IPS DF 19.7 (cell line): ENCODE measurements at regions not wholly inside any gene's neighbourhood (a gene's known extent, or its start where the extent isn't known, plus 50 kb on each side); places are given as distances from the start of the nearest gene placed in this dataset.
"Not testable (repeated sequence)": the region's sequence is repeated elsewhere in the genome, so short reads cannot be mapped to it uniquely, and the experiment has no call there.

ENCODE experiments used
- DNase-seq: peaks from one replicate; pipeline ENCODE4 v3.0.0-alpha.2; 2013; ENCODE audit warnings: low read depth, low spot score

- no peak for DNase-seq
Measured at GRCh38 chr1:234960722-234961455, 167.7 kb downstream of the TOMM20 start.

DNA sequence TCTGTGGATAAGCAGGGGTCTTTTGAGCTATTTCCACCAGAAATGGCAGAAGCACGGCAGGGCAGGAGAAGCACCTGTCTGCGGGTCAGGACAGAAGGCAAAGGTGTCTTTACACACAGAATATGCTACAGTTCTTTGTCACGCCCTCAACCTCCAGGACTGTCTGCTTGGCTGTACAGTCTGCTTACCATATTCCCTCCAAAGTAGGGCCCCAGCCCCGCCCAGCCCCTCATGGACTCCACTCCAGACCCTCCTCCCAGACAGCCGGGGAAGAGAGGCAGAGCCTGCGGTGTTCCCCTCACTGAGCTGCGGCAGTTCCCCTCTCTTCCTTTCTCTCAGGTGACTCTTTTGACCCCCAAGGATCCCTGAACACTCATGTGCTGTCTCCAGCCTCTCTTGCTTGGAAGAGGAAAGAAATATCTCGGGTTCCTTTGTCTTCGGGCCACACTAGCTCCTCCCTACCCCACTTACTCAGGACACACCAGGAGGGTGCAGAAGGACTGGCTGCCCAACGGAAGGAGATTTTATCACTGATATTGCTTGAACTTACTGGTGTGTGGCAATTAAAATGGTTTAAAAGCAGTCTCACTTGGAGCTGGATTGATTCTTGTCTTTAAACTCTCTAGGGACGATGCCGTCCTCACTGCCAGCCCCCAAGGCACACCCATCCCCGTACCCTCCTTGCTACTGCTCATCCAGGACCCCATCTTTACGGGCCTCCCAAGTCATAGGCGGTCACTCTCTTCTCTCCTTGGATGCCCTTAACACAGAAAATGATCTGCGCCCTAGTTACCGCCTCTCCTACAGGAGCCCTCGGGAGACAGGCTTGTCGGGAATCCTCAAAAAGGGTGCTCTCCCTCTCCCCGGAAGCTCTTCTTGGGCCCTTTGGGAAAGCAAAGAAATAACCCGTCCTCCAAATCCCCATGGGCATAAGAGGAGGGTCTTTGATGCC is 169.7 kb downstream of the TOMM20 start:
- no peak for DNase-seq

- no peak for DNase-seq
Measured at GRCh38 chr1:234958066-234958705, 170.5 kb downstream of the TOMM20 start.

- DNase-seq: peak; percentile 82
Measured at GRCh38 chr1:234957330-234958065, 171.1 kb downstream of the TOMM20 start.

GRCh38 chr1:234956821-234957329 is 171.8 kb downstream of the TOMM20 start:
- DNase-seq: no peak

DNA sequence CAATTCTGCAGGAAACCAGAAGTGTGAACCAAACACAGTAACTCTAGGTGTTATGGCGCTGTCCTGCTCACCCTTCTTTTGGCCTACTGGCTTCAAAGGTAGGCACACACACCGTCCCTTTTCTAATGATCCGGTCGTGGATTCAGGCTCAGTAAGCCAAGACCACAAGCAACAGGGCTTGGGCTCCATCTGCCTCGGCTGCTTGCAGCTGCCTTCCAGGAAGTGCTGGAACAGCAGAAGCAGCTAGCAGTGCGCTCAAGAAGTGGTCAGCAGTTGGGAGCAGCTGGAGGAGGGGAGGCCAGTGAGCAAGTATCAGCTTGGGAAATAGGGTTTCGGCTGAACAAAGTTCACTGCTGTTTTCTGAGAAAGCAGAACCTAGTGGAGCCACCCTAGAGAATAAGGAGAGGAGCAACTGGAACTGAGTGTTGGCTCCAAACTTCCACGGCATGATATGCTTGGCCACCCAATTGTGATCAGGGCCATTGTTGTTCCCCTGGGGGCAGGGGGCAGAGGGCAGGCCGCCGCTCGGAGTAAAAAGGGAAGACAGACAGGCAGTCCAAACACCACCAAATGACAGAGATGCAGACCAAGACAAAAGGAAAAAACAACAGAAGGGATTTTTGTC is 173.4 kb downstream of the TOMM20 start:
- no peak for DNase-seq

DNA sequence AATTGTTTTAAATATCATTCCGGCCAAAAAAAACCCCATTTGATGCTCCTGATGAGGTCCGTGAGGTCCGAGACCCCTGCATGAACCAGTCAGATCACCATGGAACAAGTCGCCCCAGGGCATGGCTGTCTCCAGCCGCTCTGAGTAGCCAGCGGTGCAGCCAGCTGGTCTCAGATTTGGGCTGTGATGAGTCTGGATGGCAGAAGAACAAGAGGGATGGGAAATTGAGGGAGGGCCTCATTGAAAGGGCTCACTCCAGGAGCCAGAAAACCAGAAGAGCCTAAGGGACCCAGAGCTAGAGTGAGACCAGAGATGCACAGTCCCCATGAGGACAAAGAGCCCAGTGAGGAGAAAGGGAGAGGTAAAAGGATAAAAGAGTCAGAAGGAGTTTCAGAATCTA is 174.0 kb downstream of the TOMM20 start:
- no peak for DNase-seq

DNA sequence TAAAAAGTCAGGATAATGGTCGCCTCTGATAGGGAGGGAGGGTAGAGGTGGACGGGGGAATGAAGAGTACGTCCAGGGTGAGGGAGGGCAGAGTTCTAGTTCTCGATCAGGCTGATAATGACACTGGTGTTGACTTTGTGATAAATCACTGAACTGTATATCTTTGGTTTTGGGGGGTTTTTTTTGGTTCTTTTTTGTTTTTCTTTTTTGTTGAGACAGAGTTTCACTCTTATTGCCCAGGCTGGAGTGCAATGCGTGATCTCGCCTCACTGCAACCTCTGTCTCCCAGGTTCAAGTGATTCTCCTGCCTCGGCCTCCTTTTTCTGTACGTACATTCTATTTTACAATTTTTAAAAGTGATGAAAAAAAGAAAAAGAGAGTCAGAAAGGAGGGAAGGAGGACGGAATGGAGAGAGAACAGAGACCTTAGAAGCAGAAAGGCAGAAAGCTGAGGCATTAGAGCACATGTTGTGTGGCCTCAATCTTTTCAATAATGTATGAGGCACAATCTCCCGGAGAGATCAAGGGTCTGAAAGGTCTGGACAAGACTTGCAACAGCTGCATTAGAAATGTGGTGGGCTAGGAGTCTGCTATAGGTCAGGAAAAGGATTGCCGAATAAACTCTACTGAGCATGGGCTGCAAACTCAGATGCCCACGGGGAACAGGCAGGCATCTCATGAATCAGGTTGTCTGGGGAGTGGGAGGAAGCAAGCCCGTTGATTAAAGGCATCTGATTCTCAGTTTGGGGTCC is 174.8 kb downstream of the TOMM20 start:
- no peak for DNase-seq

- DNase-seq: no peak
Measured at GRCh38 chr1:234950598-234950997, 178.0 kb downstream of the TOMM20 start.

GRCh38 chr1:234949528-234949927 is 179.1 kb downstream of the TOMM20 start:
- not testable (repeated sequence) for DNase-seq

- no peak for DNase-seq
Measured at GRCh38 chr1:234944439-234945344, 183.9 kb downstream of the TOMM20 start.

- no peak for DNase-seq
Measured at GRCh38 chr1:234943836-234944402, 184.7 kb downstream of the TOMM20 start.

DNA sequence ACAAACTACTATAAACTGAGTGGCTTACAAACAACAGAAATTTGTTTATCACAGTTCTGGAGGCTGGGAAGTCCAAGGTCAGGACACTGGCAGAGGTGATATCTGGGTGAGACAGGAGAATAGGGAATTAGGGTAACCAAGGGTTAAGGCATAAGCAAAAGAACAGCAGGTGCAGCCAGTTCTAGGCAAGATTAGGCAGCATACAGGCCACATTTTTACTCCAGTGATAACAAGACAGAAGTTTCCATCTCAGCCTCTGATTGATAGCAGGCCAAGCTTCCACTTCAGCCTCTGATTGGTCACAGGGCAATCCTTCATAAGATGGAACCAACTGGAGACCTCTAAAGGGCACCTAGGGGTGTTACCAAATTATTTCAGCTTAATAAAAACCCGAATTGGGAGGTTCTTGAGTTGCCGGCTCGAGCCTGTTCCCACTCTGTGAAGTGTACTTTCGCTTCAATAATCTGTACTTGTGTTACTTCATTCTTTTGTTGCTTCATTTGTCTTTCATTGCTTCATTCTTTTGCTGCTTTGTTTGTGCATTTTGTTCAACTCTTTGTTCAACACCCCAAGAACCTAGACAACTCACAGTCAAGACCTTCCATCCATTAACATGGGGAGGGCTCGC is 185.6 kb downstream of the TOMM20 start:
- DNase-seq: no peak

- DNase-seq: no peak
Measured at GRCh38 chr1:234942012-234942332, 186.7 kb downstream of the TOMM20 start.

- no peak for DNase-seq
Measured at GRCh38 chr1:234941321-234942011, 187.2 kb downstream of the TOMM20 start.

DNA sequence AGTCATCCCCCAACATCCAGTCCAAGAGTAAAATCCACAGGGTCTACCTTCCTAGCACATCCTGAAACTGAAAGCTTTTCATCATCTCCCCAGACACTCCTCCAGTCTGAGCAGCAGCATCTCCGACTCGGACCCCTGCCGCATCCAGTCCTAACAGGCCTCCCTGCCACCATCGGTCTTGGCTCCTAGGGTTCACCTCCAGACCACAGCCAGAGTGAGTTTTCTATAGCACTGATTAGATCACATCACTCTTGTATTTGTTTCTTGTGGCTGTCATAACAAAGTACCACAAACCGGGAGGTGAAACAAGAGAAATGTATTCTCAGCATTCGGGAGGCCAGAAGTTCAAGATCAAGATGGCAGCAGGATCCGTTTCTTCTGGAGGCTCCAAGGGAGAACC is 187.8 kb downstream of the TOMM20 start:
- no peak for DNase-seq

- no peak for DNase-seq
Measured at GRCh38 chr1:234938924-234939323, 189.7 kb downstream of the TOMM20 start.

DNA sequence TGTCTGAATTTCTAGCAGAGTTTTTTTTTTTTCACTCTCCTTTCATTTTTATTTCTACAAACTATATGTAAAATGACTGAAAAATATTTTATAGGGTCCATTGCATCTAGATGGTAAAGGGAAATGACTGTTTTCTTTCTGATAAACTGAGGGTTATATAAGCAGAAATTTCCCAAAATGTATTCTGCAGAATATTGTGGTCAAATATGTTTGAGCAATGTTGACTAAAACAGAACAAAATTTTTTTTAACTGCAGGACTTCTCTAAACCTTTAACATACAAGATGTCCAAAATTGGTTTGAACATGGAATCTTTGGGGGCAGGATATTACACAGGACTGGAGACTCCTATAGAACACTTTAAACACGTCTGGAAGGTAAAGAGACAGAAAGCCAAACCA is 190.5 kb downstream of the TOMM20 start:
- DNase-seq: no peak
